Mammary epithelial cell (primary cell): ENCODE measurements at regions not wholly inside any gene's neighbourhood (a gene's known extent, or its start where the extent isn't known, plus 50 kb on each side); places are given as distances from the start of the nearest gene placed in this dataset.

ENCODE experiments used
- EZH2 ChIP-seq: IDR thresholded peaks from 2 replicates; pipeline ENCODE4 v1.6.1; 2012; ENCODE audit warnings: low read length, inconsistent platforms, borderline replicate concordance
- TF ChIP-seq, protein P1 (sequence below), 2 donors: IDR thresholded peaks in 1 of 2; conservative IDR thresholded peaks in 1 of 2; 2 replicates each; pipeline ENCODE4 v1.5.1; 2011 to 2012; ENCODE audit warnings: inconsistent platforms in 2 of 2, low read length in 2 of 2, mild to moderate bottlenecking in 2 of 2, control low read depth in 1 of 2, low read depth in 1 of 2; ENCODE audit not compliant: insufficient read depth in 1 of 2; ENCODE audit errors: extremely low read depth in 1 of 2

GRCh38 chr13:82647540-82647939 lies 1234.7 kb downstream of the SLITRK1 start:
- TF ChIP-seq, protein P1, sequence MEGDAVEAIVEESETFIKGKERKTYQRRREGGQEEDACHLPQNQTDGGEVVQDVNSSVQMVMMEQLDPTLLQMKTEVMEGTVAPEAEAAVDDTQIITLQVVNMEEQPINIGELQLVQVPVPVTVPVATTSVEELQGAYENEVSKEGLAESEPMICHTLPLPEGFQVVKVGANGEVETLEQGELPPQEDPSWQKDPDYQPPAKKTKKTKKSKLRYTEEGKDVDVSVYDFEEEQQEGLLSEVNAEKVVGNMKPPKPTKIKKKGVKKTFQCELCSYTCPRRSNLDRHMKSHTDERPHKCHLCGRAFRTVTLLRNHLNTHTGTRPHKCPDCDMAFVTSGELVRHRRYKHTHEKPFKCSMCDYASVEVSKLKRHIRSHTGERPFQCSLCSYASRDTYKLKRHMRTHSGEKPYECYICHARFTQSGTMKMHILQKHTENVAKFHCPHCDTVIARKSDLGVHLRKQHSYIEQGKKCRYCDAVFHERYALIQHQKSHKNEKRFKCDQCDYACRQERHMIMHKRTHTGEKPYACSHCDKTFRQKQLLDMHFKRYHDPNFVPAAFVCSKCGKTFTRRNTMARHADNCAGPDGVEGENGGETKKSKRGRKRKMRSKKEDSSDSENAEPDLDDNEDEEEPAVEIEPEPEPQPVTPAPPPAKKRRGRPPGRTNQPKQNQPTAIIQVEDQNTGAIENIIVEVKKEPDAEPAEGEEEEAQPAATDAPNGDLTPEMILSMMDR (conservative IDR thresholded peaks at IDR 0.05 in 1 of 2, IDR thresholded peaks at IDR 0.05 in 1 of 2; ENCODE audit: extremely low read depth in 1 of 2, insufficient read depth in 1 of 2, low read depth in 1 of 2, low read length in 2 of 2), result no peak
- TF ChIP-seq EZH2, result no peak
